Activated T-helper 17 cell treated with anti-CD3 and anti-CD28 coated beads, Interleukin-2, amount 50 U/mL, for 72 hours (primary cell): ENCODE measurements at regions not wholly inside any gene's neighbourhood (a gene's known extent, or its start where the extent isn't known, plus 50 kb on each side); places are given as distances from the start of the nearest gene placed in this dataset.
"Not testable (repeated sequence)": the region's sequence is repeated elsewhere in the genome, so short reads cannot be mapped to it uniquely, and the experiment has no call there.

Source experiments
- ATAC-seq: fragments of 150-1000 bp; cut with Tn5 transposase; replicated peaks from 2 replicates; pipeline ENCODE4 v1.10.0; 2021; ENCODE audit warnings: mild to moderate bottlenecking, moderate library complexity
- H3K27ac Mint-ChIP-seq: one replicate; pipeline ENCODE4 v1.8.0; 2022; ENCODE audit warnings: mixed read lengths
- H3K27me3 Mint-ChIP-seq: one replicate; pipeline ENCODE4 v1.8.0; 2022; ENCODE audit warnings: mixed read lengths
- H3K36me3 Mint-ChIP-seq: one replicate; pipeline ENCODE4 v1.8.0; 2022; ENCODE audit warnings: low read depth, mild to moderate bottlenecking, mixed read lengths
- H3K4me1 Mint-ChIP-seq: one replicate; pipeline ENCODE4 v1.8.0; 2022; ENCODE audit warnings: mixed read lengths
- H3K4me3 Mint-ChIP-seq: one replicate; pipeline ENCODE4 v1.8.0; 2022; ENCODE audit warnings: mild to moderate bottlenecking, mixed read lengths
- H3K9me3 Mint-ChIP-seq: one replicate; pipeline ENCODE4 v1.8.0; 2022; ENCODE audit warnings: mixed read lengths

DNA sequence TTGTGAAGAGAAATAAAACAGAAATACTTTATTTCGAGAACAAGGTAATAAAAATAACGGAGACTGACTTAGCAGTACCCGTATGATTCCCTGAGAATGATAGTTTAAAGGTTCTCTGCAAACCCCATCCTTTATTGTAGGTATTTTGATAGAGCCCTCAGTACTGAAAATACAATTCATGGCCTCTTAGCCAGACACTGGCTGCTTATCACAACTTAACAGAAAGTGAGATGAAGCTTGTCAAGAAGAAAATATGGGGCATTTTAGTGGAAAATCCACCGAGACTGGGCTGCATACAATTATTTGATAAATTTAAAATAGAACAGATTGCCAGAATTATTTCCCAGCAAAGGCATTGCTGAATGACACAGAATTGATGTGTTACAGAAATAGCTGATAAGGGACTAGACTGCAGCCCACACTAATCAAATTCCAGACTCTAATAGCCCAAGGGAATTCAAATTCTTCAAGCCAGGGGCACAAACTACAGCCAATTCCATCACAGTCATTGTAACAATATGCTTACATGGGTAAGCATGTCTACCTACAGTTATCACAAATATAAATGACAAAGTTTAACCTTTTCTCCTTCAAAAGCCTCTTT, 521.9 kb downstream of the PLOD2 start:
- no peak for ATAC-seq
- Mint-ChIP-seq H3K4me3 (no peak overlapping the region), H3K27ac (no peak overlapping the region), H3K4me1 (no peaks in the 10 kb centered on the region), H3K36me3 (no peaks in the 10 kb centered on the region), H3K9me3 (peaks cover 10% of the 10 kb centered on the region), H3K27me3 (no peaks in the 10 kb centered on the region)

DNA sequence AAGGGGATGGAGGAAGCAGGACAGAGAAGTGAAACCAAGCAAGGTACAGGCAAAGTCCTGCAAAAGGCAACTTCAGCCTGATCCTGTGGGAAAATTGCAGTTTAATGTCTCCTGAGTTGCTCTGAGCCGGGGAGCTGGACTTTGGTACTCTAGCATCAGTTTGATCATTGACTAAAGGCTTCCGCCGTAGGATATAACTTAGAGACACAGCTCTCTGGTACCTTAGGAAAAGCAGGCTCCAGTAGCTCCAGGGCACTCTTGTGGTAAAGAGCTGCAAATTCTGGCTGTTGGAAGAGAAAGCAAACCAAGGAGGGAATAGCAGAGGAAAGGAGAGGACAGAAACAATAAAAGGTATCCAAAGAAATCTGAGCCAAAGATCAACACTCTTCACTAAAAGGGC, 521.1 kb downstream of the PLOD2 start:
- H3K9me3 Mint-ChIP-seq: peaks cover 10% of the 10 kb centered on the region
- H3K4me3 Mint-ChIP-seq: no peak overlapping the region
- ATAC-seq: no peak
- no peak overlapping the region for H3K27ac Mint-ChIP-seq
- no peaks in the 10 kb centered on the region for H3K4me1 Mint-ChIP-seq
- H3K36me3 Mint-ChIP-seq: no peaks in the 10 kb centered on the region
- H3K27me3 Mint-ChIP-seq: no peaks in the 10 kb centered on the region

DNA sequence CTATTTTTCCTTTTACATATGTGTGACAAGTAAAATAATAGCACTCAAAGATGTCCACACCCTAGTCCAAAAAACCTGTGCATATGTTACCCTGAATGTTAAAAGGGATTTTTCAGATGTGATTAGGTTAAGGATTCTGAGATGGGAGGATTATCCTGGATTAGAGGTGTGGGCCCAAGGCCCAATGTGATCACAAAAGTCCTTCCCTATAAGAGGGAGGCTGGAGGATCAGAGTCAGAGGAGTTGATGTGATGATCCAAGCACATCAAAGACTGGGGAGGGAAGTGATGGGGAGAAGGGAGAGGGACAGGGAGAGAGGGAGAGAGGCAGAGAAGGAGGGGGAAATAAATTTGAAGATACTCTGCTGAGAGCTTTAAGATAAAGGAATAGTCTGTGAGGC, 512.6 kb downstream of the PLOD2 start:
- Mint-ChIP-seq H3K4me3 (no peak overlapping the region), H3K4me1 (no peaks in the 10 kb centered on the region), H3K9me3 (peaks cover 6% of the 10 kb centered on the region), H3K27ac (no peak overlapping the region), H3K27me3 (no peaks in the 10 kb centered on the region), H3K36me3 (no peaks in the 10 kb centered on the region)
- no peak for ATAC-seq

DNA sequence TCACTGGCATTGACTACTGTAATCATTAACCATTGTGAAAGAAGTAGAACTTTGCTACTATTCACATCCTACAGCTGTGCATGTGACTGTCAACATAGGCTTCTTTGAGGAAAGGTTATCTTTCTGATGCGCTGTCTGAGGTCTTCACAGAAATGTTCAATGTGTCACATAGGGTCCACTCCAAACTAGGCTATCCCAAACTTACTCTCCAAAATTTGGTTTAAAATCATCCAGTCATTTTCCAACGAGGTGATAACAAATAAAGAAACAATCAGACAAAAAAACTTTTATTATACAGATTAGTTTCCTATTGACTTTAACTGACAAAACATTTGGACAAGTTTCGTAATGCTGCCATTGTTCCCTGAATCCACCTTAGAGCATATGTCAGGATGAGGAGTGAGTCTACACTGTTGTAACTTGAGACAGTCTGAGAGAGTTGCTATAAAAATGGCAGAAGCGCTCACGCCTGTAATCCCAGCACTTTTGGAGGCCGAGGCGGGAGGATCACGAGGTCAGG, 511.6 kb downstream of the PLOD2 start:
- Mint-ChIP-seq H3K4me3 (no peak overlapping the region), H3K9me3 (peaks cover 3% of the 10 kb centered on the region), H3K36me3 (no peaks in the 10 kb centered on the region), H3K27me3 (no peaks in the 10 kb centered on the region), H3K4me1 (no peaks in the 10 kb centered on the region), H3K27ac (no peak overlapping the region)
- no peak for ATAC-seq

DNA sequence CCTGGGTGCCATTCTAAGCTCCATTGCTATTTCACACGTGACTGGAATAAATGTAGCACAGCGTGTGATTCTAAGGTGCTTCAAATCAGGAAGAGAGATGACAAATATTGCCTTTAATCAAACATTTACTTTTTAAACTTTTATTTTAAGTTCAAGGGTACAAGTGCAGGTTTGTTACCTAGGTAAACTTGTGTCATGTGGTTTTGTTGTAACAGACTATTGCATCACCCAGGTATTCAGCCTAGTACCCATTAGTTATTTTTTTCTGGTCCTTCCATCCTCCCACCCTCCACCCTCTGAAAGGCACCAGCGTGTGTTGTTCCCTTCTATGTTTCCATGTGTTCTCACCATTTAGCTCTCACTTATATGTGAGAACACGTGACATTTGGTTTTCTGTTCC, 510.8 kb downstream of the PLOD2 start:
- Mint-ChIP-seq H3K36me3 (no peaks in the 10 kb centered on the region), H3K27ac (no peak overlapping the region), H3K9me3 (peaks cover 3% of the 10 kb centered on the region), H3K27me3 (no peaks in the 10 kb centered on the region), H3K4me3 (no peak overlapping the region), H3K4me1 (no peaks in the 10 kb centered on the region)
- no peak for ATAC-seq

DNA sequence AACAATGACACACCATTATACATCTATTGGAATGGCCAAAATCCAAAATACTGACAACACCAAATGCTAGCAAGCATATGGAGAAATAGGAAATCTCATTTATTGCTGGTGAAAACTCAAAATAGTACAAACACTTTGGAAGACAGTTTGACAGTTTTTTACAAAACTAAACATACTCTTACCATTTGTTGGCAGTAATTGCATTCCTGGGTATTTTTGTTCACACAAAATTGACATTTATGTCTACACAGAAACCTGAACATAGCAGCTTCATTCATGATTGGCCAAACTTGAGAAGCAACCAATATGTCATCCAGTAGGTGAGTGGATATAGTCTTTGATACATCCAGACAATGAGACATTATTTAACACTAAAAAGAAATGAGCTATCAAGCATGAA, 489.9 kb downstream of the PLOD2 start:
- no peak overlapping the region for H3K27ac Mint-ChIP-seq
- ATAC-seq: no peak
- H3K9me3 Mint-ChIP-seq: peaks cover 17% of the 10 kb centered on the region
- no peak overlapping the region for H3K4me3 Mint-ChIP-seq
- no peaks in the 10 kb centered on the region for H3K4me1 Mint-ChIP-seq
- H3K36me3 Mint-ChIP-seq: no peaks in the 10 kb centered on the region
- no peaks in the 10 kb centered on the region for H3K27me3 Mint-ChIP-seq

DNA sequence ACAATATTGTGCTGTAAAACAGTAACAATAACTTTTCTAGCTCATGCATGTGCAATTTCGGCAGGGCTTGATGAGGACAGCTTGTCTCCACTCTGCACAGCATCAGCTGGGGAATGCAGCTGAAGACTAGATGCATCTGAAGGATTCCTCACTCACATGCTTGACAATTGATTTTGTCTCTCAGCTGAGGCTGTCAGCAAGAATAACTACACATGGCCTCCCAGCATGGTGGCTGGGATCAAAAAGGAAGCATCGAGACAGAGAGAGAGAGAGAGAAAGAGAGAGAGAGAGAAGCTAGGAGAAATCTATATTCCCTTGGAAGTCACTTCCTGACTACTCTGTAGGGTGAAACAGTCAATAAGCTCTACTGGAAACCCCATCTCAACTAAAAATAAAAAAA, 487.1 kb downstream of the PLOD2 start:
- ATAC-seq: no peak
- no peaks in the 10 kb centered on the region for H3K27me3 Mint-ChIP-seq
- H3K36me3 Mint-ChIP-seq: no peaks in the 10 kb centered on the region
- H3K4me1 Mint-ChIP-seq: no peaks in the 10 kb centered on the region
- H3K27ac Mint-ChIP-seq: no peak overlapping the region
- H3K9me3 Mint-ChIP-seq: peaks cover 17% of the 10 kb centered on the region
- H3K4me3 Mint-ChIP-seq: no peak overlapping the region

DNA sequence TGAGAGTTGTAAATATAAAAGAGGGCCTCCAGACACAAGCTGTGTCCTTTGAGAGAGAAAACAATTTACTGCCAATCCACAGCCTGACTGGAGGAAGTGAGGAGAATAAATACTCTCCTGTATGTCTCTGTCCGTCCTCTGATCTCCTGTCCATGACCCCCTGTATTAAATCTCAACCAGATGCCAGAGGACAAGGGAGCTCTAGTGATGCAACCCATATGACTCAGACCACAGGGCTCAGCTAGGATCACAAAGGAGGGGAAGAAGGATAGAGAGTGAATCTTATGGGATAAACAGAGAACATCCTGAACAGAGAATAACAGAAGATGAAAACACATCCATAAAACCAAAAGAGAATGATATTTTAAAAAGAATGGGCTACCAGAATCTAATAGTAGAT, 482.6 kb downstream of the PLOD2 start:
- Mint-ChIP-seq H3K4me1 (no peaks in the 10 kb centered on the region), H3K9me3 (no peaks in the 10 kb centered on the region), H3K27ac (no peak overlapping the region), H3K27me3 (no peaks in the 10 kb centered on the region), H3K4me3 (no peak overlapping the region), H3K36me3 (no peaks in the 10 kb centered on the region)
- ATAC-seq: no peak

DNA sequence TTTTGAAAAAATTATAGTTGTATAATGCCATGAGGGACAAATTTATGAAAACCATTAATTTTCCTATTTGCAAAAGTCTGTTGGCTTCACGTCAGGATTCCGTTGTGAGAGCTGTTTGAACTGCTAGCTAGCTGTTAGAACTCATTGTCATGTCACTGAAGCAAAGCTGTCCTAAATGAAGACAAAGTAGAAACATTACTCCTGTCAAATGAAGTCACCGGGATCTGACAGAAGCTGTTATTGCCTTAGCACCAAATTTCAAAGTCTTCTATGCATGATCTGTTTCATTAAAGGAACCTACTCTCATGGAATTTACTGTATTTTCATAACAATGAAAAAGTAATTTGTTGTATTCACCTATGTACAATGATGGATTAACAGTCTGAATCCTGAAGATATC, 479.8 kb downstream of the PLOD2 start:
- Mint-ChIP-seq H3K27ac (no peak overlapping the region), H3K9me3 (peaks cover 4% of the 10 kb centered on the region), H3K4me1 (no peaks in the 10 kb centered on the region), H3K27me3 (no peaks in the 10 kb centered on the region), H3K4me3 (no peak overlapping the region), H3K36me3 (no peaks in the 10 kb centered on the region)
- no peak for ATAC-seq

DNA sequence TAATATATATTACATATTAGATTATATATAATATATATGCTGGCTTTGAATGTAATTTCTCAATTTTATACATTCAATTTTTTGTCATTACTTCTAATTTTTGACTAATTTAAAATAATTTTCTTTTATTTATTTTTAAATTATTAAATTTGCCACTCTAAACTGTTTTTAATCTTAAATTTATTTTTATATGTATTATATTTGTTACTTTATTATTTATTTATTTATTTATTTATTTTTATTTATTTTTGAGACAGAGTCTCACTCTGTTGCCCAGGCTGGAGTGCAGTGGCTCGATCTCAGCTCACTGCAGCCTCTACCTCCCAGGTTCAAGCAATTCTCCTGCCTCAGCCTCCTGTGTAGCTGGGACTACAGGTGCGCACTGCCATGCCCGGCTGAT, 473.0 kb downstream of the PLOD2 start:
- H3K27me3 Mint-ChIP-seq, ATAC-seq, H3K4me3 Mint-ChIP-seq, H3K36me3 Mint-ChIP-seq, H3K4me1 Mint-ChIP-seq, H3K9me3 Mint-ChIP-seq, H3K27ac Mint-ChIP-seq: not testable (repeated sequence)

DNA sequence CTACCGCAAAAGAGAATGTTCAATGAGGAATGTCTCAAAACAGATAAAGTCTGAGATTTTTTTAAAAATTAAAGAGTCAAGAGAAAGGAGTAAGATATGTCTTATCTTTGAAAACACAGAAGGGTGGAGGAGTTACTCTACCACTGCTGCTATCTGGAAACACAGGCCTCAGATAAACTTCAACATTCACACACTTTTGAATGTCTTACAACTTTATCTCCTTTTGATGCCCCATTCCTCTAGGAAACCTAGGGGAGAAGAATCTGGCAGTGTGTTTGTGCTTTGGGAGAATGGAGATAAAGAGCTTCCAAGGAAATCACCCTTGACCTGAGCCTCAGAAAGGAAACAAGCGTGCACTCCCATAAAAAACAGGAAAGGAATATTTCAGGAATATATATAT, 468.2 kb downstream of the PLOD2 start:
- H3K27me3 Mint-ChIP-seq: no peaks in the 10 kb centered on the region
- no peaks in the 10 kb centered on the region for H3K9me3 Mint-ChIP-seq
- H3K4me1 Mint-ChIP-seq: no peaks in the 10 kb centered on the region
- ATAC-seq: no peak
- no peak overlapping the region for H3K27ac Mint-ChIP-seq
- no peak overlapping the region for H3K4me3 Mint-ChIP-seq
- no peaks in the 10 kb centered on the region for H3K36me3 Mint-ChIP-seq

DNA sequence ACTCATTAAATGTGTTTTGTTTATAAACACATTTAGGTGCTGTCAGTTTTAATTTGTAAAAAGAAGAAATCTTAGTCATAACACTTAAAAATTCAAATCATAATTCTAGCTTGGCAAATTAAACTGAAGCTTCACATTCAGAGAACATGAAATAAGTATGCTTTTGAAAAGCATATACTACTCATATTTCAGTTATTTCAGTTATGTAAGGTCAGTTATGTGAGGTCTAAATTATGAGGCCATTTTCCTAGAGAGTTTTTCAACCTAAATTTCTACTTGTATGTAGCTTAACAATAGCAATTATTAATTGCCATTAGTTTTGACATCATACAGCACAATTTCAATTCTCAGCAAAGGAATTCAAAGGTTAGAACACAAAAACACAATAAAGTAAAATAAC, 465.0 kb downstream of the PLOD2 start:
- H3K27me3 Mint-ChIP-seq: no peaks in the 10 kb centered on the region
- no peak overlapping the region for H3K4me3 Mint-ChIP-seq
- no peaks in the 10 kb centered on the region for H3K4me1 Mint-ChIP-seq
- H3K27ac Mint-ChIP-seq: no peak overlapping the region
- no peak for ATAC-seq
- H3K9me3 Mint-ChIP-seq: no peaks in the 10 kb centered on the region
- no peaks in the 10 kb centered on the region for H3K36me3 Mint-ChIP-seq

DNA sequence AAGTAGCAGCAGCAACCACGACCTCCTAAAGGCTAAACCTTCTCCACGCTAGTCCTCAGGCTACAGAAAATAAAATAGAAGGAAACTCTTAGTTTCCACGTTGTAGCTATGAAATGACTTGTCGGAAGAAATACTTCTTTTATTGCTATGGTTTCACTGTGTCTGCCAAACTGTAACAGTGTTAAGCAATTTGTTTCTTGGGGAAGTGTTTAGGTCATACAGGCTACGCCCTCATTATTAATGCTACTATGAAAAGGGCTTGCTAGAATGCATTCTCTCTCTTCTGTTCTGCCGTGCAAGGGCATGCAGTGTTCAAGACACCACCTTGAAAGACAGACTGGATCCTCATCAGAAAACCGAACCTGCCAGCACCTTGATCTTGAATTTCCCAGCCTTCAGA, 462.7 kb downstream of the PLOD2 start:
- Mint-ChIP-seq H3K27me3 (no peaks in the 10 kb centered on the region), H3K36me3 (no peaks in the 10 kb centered on the region), H3K4me1 (no peaks in the 10 kb centered on the region), H3K27ac (no peak overlapping the region), H3K4me3 (no peak overlapping the region), H3K9me3 (no peaks in the 10 kb centered on the region)
- ATAC-seq: no peak

DNA sequence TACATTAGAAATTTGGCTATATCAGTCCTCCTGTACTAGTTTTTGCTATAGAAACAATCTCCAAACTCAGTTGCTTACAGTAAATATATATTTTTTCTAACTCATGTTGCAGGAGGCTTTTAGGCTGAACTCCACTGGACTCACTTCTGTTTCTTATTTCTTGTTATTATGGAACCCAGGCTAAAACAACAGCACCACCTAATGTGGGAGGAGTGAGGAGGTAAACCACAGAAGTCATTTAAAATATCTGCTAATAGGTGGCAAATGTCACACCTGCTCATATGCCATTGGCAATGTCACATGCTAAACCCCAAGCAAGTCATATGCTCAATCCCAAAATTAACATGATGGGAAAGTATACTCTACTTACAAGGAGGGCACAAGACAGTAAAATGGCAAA, 462.2 kb downstream of the PLOD2 start:
- no peaks in the 10 kb centered on the region for H3K9me3 Mint-ChIP-seq
- no peaks in the 10 kb centered on the region for H3K4me1 Mint-ChIP-seq

DNA sequence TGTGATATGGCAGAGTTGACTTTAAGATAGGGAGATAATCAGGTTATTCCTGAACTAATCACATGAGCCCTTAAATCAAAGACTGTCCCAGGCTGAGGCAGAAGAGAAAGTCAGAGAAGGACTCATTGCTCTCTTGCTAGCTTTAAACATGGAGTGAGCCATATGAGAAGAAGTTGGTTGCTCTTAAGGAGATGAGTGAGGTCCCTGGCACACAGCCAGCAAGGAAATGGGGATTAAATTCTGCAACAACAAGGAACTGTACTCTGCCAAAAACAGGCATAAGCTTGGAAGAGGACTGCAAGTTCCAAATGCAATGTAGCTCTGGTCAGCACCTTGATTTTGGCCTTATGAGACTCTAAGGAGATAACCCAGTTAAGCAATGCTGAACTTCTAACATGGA, 457.0 kb downstream of the PLOD2 start:
- Mint-ChIP-seq H3K27me3 (no peaks in the 10 kb centered on the region), H3K9me3 (no peaks in the 10 kb centered on the region), H3K27ac (no peak overlapping the region), H3K4me1 (no peaks in the 10 kb centered on the region), H3K4me3 (no peak overlapping the region), H3K36me3 (no peaks in the 10 kb centered on the region)
- ATAC-seq: no peak

More for the DNA sequence above, 462.2 kb downstream of the PLOD2 start:
- Mint-ChIP-seq H3K27ac (no peak overlapping the region), H3K4me3 (no peak overlapping the region), H3K27me3 (no peaks in the 10 kb centered on the region), H3K36me3 (no peaks in the 10 kb centered on the region)
- no peak for ATAC-seq

DNA sequence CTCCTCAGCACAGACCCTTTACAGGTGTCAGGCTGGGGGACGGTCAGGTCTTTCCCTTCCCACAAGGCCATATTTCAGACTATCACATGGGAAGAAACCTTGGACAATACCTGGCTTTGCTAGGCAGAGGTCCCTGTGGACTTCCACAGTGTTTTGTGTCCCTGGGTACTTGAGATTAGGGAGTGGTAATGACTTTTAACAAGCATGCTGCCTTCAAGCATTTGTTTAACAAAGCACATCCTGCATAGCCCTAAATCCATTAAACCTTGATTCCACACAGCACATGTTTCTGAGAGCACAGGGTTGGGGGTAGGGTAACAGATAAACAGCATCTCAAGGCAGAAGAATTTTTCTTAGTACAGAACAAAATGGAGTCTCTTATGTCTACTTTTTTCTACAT, 451.2 kb downstream of the PLOD2 start:
- not testable (repeated sequence) for H3K4me3 Mint-ChIP-seq, ATAC-seq, H3K9me3 Mint-ChIP-seq, H3K27me3 Mint-ChIP-seq, H3K4me1 Mint-ChIP-seq, H3K27ac Mint-ChIP-seq, H3K36me3 Mint-ChIP-seq
